Neuronal stem cell (in vitro differentiated cells): ENCODE measurements at regions not wholly inside any gene's neighbourhood (a gene's known extent, or its start where the extent isn't known, plus 50 kb on each side); places are given as distances from the start of the nearest gene placed in this dataset.

Source experiments
- DNase-seq: peaks from one replicate; pipeline ENCODE4 v3.0.0-alpha.2; 2013; ENCODE audit warnings: low spot score
- H2AFZ ChIP-seq: one replicate; pipeline ENCODE4 v1.6.1; 2013; ENCODE audit warnings: mild to moderate bottlenecking, low read length, inconsistent platforms
- H2AK5ac ChIP-seq: 2 replicates; pipeline ENCODE4 v1.6.1; 2013; ENCODE audit warnings: low read depth, mild to moderate bottlenecking, inconsistent platforms, low read length, moderate library complexity, mixed read lengths
- H2BK120ac ChIP-seq: 2 replicates; pipeline ENCODE4 v1.6.1; 2013; ENCODE audit warnings: low read depth, mild to moderate bottlenecking, inconsistent platforms, low read length, moderate library complexity, mixed read lengths
- H2BK12ac ChIP-seq: one replicate; pipeline ENCODE4 v1.6.1; 2013; ENCODE audit warnings: low read length, inconsistent platforms
- H2BK15ac ChIP-seq: 2 replicates; pipeline ENCODE4 v1.6.1; 2013; ENCODE audit warnings: mild to moderate bottlenecking, low read length, inconsistent platforms, mixed read lengths
- H2BK5ac ChIP-seq: one replicate; pipeline ENCODE4 v1.6.1; 2013; ENCODE audit warnings: inconsistent platforms, mild to moderate bottlenecking, low read length, moderate library complexity
- H3K14ac ChIP-seq: one replicate; pipeline ENCODE4 v1.6.1; 2013; ENCODE audit warnings: low read length, inconsistent platforms
- H3K18ac ChIP-seq: 2 replicates; pipeline ENCODE4 v1.6.1; 2013; ENCODE audit warnings: low read length, inconsistent platforms
- H3K23ac ChIP-seq: 2 replicates; pipeline ENCODE4 v1.6.1; 2013; ENCODE audit warnings: low read depth, mild to moderate bottlenecking, mixed read lengths, low read length, inconsistent platforms; ENCODE audit not compliant: poor library complexity
- H3K27ac ChIP-seq: replicated peaks from 3 replicates; pipeline ENCODE4 v1.5.1; 2013; ENCODE audit warnings: low read length, inconsistent platforms
- H3K27me3 ChIP-seq, 3 experiments: 2 replicates each; pipeline ENCODE4 v1.6.1; 2013; ENCODE audit warnings: low read length in 3 of 3, mild to moderate bottlenecking in 2 of 3, inconsistent platforms in 1 of 3, low read depth in 1 of 3, mixed read lengths in 1 of 3, moderate library complexity in 1 of 3; ENCODE audit not compliant: control insufficient read depth in 3 of 3, insufficient read depth in 3 of 3
- H3K36me3 ChIP-seq, 2 donors: replicated peaks in 1 of 2; 2 replicates each; pipeline ENCODE4 v1.6.1; 2013; ENCODE audit warnings: low read length in 2 of 2; ENCODE audit not compliant: control insufficient read depth in 2 of 2, insufficient read depth in 2 of 2
- H3K4ac ChIP-seq: 2 replicates; pipeline ENCODE4 v1.6.1; 2013; ENCODE audit warnings: inconsistent platforms, mild to moderate bottlenecking, low read length, moderate library complexity
- H3K4me1 ChIP-seq, 2 donors: 1 replicate in 1 of 2; 2 replicates in 1 of 2; pipeline ENCODE4 v1.6.1; 2013; ENCODE audit warnings: low read length in 2 of 2, low read depth in 1 of 2; ENCODE audit not compliant: control insufficient read depth in 2 of 2, insufficient read depth in 1 of 2
- H3K4me2 ChIP-seq: one replicate; pipeline ENCODE4 v1.6.1; 2013; ENCODE audit warnings: mild to moderate bottlenecking, low read length, inconsistent platforms; ENCODE audit not compliant: insufficient read depth, poor library complexity, severe bottlenecking
- H3K4me3 ChIP-seq, 2 donors: 2 replicates each; pipeline ENCODE4 v1.5.1; 2013; ENCODE audit warnings: low read length in 2 of 2, mild to moderate bottlenecking in 2 of 2, inconsistent platforms in 1 of 2, moderate library complexity in 1 of 2
- H3K79me1 ChIP-seq: one replicate; pipeline ENCODE4 v1.6.1; 2013; ENCODE audit warnings: low read depth, mild to moderate bottlenecking, inconsistent platforms, low read length, moderate library complexity
- H3K9ac ChIP-seq: one replicate; pipeline ENCODE4 v1.6.1; 2013; ENCODE audit warnings: mild to moderate bottlenecking, low read depth, low read length, inconsistent platforms; ENCODE audit not compliant: poor library complexity
- H3K9me3 ChIP-seq, 2 donors: replicated peaks in 1 of 2; 2 replicates each; pipeline versions ENCODE3 to v1.6.1; 2013; ENCODE audit warnings: low read length in 2 of 2, mild to moderate bottlenecking in 2 of 2, inconsistent platforms in 1 of 2, low read depth in 1 of 2, mixed read lengths in 1 of 2, moderate library complexity in 1 of 2; ENCODE audit not compliant: control insufficient read depth in 2 of 2, insufficient read depth in 1 of 2
- H4K8ac ChIP-seq: one replicate; pipeline ENCODE4 v1.6.1; 2013; ENCODE audit warnings: low read depth, mild to moderate bottlenecking, inconsistent platforms, low read length, moderate library complexity
- H4K91ac ChIP-seq: one replicate; pipeline ENCODE4 v1.6.1; 2013; ENCODE audit warnings: low read length, low read depth, mild to moderate bottlenecking, inconsistent platforms; ENCODE audit not compliant: poor library complexity
- WGBS, 2 donors: extraction: QIAGEN DNeasy Blood & Tissue Kit; methylation state at CpG; one replicate each; pipeline ENCODE4 v1.1.7; 2013; ENCODE audit warnings: missing lambda C conversion rate in 2 of 2, mixed read lengths in 1 of 2; ENCODE audit not compliant: insufficient read length in 2 of 2, insufficient replicate concordance in 1 of 2; ENCODE audit errors: extremely low coverage in 2 of 2; 5-methylcytosine and 5-hydroxymethylcytosine counted together

GRCh38 chr12:62146318-62146717 is 113.9 kb upstream of the USP15 start:
- no peak for DNase-seq
- H3K4me3 ChIP-seq = no peak overlapping the region
- H2AK5ac ChIP-seq = no peak overlapping the region
- H3K23ac ChIP-seq = no peak overlapping the region
- no peaks in the 10 kb centered on the region for H3K27me3 ChIP-seq
- no peak overlapping the region for H2AFZ ChIP-seq
- H3K9me3 ChIP-seq = no peaks in the 10 kb centered on the region
- no peak overlapping the region for H3K9ac ChIP-seq
- no peaks in the 10 kb centered on the region for H3K36me3 ChIP-seq
- H2BK5ac ChIP-seq = no peak overlapping the region
- no peak overlapping the region for H3K4me2 ChIP-seq
- H2BK120ac ChIP-seq = no peak overlapping the region
- H3K14ac ChIP-seq = no peak overlapping the region
- H2BK15ac ChIP-seq = no peak overlapping the region
- H4K8ac ChIP-seq = no peak overlapping the region
- H3K4me1 ChIP-seq = no peaks in the 10 kb centered on the region
- no peak overlapping the region for H3K4ac ChIP-seq
- no peak overlapping the region for H2BK12ac ChIP-seq
- no peak overlapping the region for H4K91ac ChIP-seq
- H3K27ac ChIP-seq = no peak overlapping the region
- no peaks in the 10 kb centered on the region for H3K79me1 ChIP-seq
- no CpG with 5 or more reads among the region's 3 CpGs for WGBS, 2 donors
- H3K18ac ChIP-seq = no peak overlapping the region

- no peak overlapping the region for H3K27ac ChIP-seq
Measured at GRCh38 chr12:62158013-62158412, 102.2 kb upstream of the USP15 start.

GRCh38 chr12:62158461-62159360 is 101.5 kb upstream of the USP15 start:
- no peak overlapping the region for H3K4me2 ChIP-seq
- H3K9me3 ChIP-seq = no peaks in the 10 kb centered on the region
- no peak overlapping the region for H4K91ac ChIP-seq
- H3K79me1 ChIP-seq = no peaks in the 10 kb centered on the region
- no peak overlapping the region for H3K18ac ChIP-seq
- no peak overlapping the region for H3K4ac ChIP-seq
- H2BK15ac ChIP-seq = no peak overlapping the region
- no peak overlapping the region for H3K27ac ChIP-seq
- H2AK5ac ChIP-seq = no peak overlapping the region
- H3K23ac ChIP-seq = no peak overlapping the region
- no peak overlapping the region for H3K9ac ChIP-seq
- no peak overlapping the region for H2BK120ac ChIP-seq
- H3K14ac ChIP-seq = no peak overlapping the region
- no peak for DNase-seq
- no CpG with 5 or more reads among the region's 5 CpGs for WGBS, 2 donors
- no peaks in the 10 kb centered on the region for H3K27me3 ChIP-seq
- H4K8ac ChIP-seq = no peak overlapping the region
- no peak overlapping the region for H2BK5ac ChIP-seq
- H3K36me3 ChIP-seq = no peaks in the 10 kb centered on the region
- no peaks in the 10 kb centered on the region for H3K4me1 ChIP-seq
- no peak overlapping the region for H2AFZ ChIP-seq
- H3K4me3 ChIP-seq = no peak overlapping the region
- H2BK12ac ChIP-seq = no peak overlapping the region

More at GRCh38 chr12:62158013-62158412, 102.2 kb upstream of the USP15 start:
- no peak overlapping the region for H4K91ac ChIP-seq
- H2AK5ac ChIP-seq = no peak overlapping the region
- H3K23ac ChIP-seq = no peak overlapping the region
- no peak overlapping the region for H2BK12ac ChIP-seq
- H3K18ac ChIP-seq = no peak overlapping the region
- H3K14ac ChIP-seq = no peak overlapping the region
- H3K4me2 ChIP-seq = no peak overlapping the region
- H4K8ac ChIP-seq = no peak overlapping the region
- no peak overlapping the region for H3K4me3 ChIP-seq
- no peak overlapping the region for H3K4ac ChIP-seq
- H2BK120ac ChIP-seq = no peak overlapping the region
- no peaks in the 10 kb centered on the region for H3K36me3 ChIP-seq
- no peaks in the 10 kb centered on the region for H3K9me3 ChIP-seq
- H3K4me1 ChIP-seq = no peaks in the 10 kb centered on the region
- no peaks in the 10 kb centered on the region for H3K79me1 ChIP-seq
- no peak overlapping the region for H2AFZ ChIP-seq
- no peaks in the 10 kb centered on the region for H3K27me3 ChIP-seq
- no peak overlapping the region for H2BK5ac ChIP-seq
- H3K9ac ChIP-seq = no peak overlapping the region
- no peak overlapping the region for H2BK15ac ChIP-seq
- DNase-seq = no peak

- Histone ChIP-seq H4K8ac (no peak overlapping the region), H3K4me2 (no peak overlapping the region), H2BK120ac (no peak overlapping the region), H2BK12ac (no peak overlapping the region), H3K4ac (no peak overlapping the region), H3K27me3 (no peaks in the 10 kb centered on the region), H4K91ac (no peak overlapping the region), H3K27ac (no peak overlapping the region), H3K14ac (no peak overlapping the region), H2BK15ac (no peak overlapping the region), H3K9ac (no peak overlapping the region), H2AFZ (no peak overlapping the region), H3K79me1 (no peaks in the 10 kb centered on the region), H3K36me3 (no peaks in the 10 kb centered on the region), H2AK5ac (no peak overlapping the region), H2BK5ac (no peak overlapping the region), H3K4me1 (no peaks in the 10 kb centered on the region), H3K9me3 (no peaks in the 10 kb centered on the region), H3K23ac (no peak overlapping the region), H3K18ac (no peak overlapping the region), H3K4me3 (no peak overlapping the region)
- DNase-seq = no peak
- WGBS, 2 donors = no CpG with 5 or more reads among the region's 2 CpGs
Measured at GRCh38 chr12:62162214-62162613, 98.0 kb upstream of the USP15 start.
